Esophagus squamous epithelium (tissue), 5 donors: ENCODE measurements at regions not wholly inside any gene's neighbourhood (a gene's known extent, or its start where the extent isn't known, plus 50 kb on each side); places are given as distances from the start of the nearest gene placed in this dataset.

Experiments
- DNase-seq: peaks from one replicate; lab custom pipeline; 2025; lab: John Stamatoyannopoulos, UW
- H3K27ac ChIP-seq, 4 donors: fragments of 200-600 bp; sonication (generic); one replicate each; pipeline ENCODE4 v1.5.1; 2016 to 2019; ENCODE audit warnings: mild to moderate bottlenecking in 1 of 4
- H3K27me3 ChIP-seq, 4 donors: fragments of 200-600 bp; sonication (generic); 1 replicate in 3 of 4; 2 replicates in 1 of 4; pipeline versions ENCODE4 v1.5.1 to v1.6.0; 2017 to 2021; ENCODE audit warnings: antibody characterized with exemption in 1 of 4
- H3K36me3 ChIP-seq, 3 donors: fragments of 200-600 bp; sonication (generic); one replicate each; pipeline ENCODE4 v1.5.1; 2016 to 2019
- H3K4me1 ChIP-seq, 3 donors: fragments of 200-600 bp; sonication (generic); one replicate each; pipeline ENCODE4 v1.5.1; 2017 to 2019
- H3K4me3 ChIP-seq, 4 donors: fragments of 200-600 bp; sonication (generic); 1 replicate in 3 of 4; 2 replicates in 1 of 4; pipeline ENCODE4 v1.5.1; 2016 to 2019; ENCODE audit warnings: mild to moderate bottlenecking in 2 of 4, moderate library complexity in 1 of 4
- H3K9me3 ChIP-seq, 3 donors: fragments of 200-600 bp; sonication (generic); one replicate each; pipeline ENCODE4 v1.5.1; 2016 to 2019
- POLR2A ChIP-seq, 4 donors: fragments of 450-650 bp; IDR thresholded peaks; one replicate each; pipeline ENCODE4 v1.6.1; 2017; ENCODE audit warnings: antibody characterized with exemption in 4 of 4, mild to moderate bottlenecking in 4 of 4, moderate library complexity in 3 of 4
- WGBS, 2 donors: methylation state at CpG; one replicate each; pipeline ENCODE4 v1.1.5; 2018; 5-methylcytosine and 5-hydroxymethylcytosine counted together
- intact Hi-C: fragments of 100-400 bp; cut with DNase I; formaldehyde crosslinking; loops from one replicate; pipeline ENCODE4 v1.15.0; 2022
- TF ChIP-seq, protein P1 (sequence below), 6 experiments: fragments of 450-650 bp in 4 of 6; fragments of 200-600 bp in 2 of 6; sonication (generic) in 2 of 6; IDR thresholded peaks; one replicate each; pipeline ENCODE4 v1.5.1; 2016 to 2019; ENCODE audit warnings: antibody characterized with exemption in 6 of 6, mild to moderate bottlenecking in 4 of 6, moderate library complexity in 4 of 6
- donor health status: DM: yes; HTN: yes; CAD: no.

GRCh38 chr4:35164063-35164462, 1080.3 kb downstream of the ARAP2 start:
- H3K4me3 ChIP-seq = no peak overlapping the region
- 79 to 95% methylated on average over 1 of the region's 1 CpG for WGBS, 2 donors
- TF ChIP-seq, protein P1, sequence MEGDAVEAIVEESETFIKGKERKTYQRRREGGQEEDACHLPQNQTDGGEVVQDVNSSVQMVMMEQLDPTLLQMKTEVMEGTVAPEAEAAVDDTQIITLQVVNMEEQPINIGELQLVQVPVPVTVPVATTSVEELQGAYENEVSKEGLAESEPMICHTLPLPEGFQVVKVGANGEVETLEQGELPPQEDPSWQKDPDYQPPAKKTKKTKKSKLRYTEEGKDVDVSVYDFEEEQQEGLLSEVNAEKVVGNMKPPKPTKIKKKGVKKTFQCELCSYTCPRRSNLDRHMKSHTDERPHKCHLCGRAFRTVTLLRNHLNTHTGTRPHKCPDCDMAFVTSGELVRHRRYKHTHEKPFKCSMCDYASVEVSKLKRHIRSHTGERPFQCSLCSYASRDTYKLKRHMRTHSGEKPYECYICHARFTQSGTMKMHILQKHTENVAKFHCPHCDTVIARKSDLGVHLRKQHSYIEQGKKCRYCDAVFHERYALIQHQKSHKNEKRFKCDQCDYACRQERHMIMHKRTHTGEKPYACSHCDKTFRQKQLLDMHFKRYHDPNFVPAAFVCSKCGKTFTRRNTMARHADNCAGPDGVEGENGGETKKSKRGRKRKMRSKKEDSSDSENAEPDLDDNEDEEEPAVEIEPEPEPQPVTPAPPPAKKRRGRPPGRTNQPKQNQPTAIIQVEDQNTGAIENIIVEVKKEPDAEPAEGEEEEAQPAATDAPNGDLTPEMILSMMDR (IDR thresholded peaks at IDR 0.05) = no peak
- TF ChIP-seq POLR2A (IDR thresholded peaks at IDR 0.05) = no peak
- no peaks in the 10 kb centered on the region for H3K9me3 ChIP-seq
- DNase-seq = no peak
- H3K36me3 ChIP-seq = no peaks in the 10 kb centered on the region
- intact Hi-C loops = no loop called here
- H3K4me1 ChIP-seq = no peaks in the 10 kb centered on the region
- H3K27ac ChIP-seq = no peak overlapping the region
- no peaks in the 10 kb centered on the region for H3K27me3 ChIP-seq

GRCh38 chr4:35166466-35166865, 1077.8 kb downstream of the ARAP2 start:
- Histone ChIP-seq H3K27me3 (no peaks in the 10 kb centered on the region), H3K9me3 (no peaks in the 10 kb centered on the region), H3K4me3 (no peak overlapping the region), H3K27ac (no peak overlapping the region), H3K4me1 (no peaks in the 10 kb centered on the region), H3K36me3 (no peaks in the 10 kb centered on the region)
- no peak for TF ChIP-seq POLR2A (IDR thresholded peaks at IDR 0.05)
- TF ChIP-seq, protein P1 (IDR thresholded peaks at IDR 0.05) = no peak
- WGBS, 2 donors = 46 to 60% methylated on average over 5 of the region's 5 CpGs
- intact Hi-C loops = no loop called here
- no peak for DNase-seq

DNA sequence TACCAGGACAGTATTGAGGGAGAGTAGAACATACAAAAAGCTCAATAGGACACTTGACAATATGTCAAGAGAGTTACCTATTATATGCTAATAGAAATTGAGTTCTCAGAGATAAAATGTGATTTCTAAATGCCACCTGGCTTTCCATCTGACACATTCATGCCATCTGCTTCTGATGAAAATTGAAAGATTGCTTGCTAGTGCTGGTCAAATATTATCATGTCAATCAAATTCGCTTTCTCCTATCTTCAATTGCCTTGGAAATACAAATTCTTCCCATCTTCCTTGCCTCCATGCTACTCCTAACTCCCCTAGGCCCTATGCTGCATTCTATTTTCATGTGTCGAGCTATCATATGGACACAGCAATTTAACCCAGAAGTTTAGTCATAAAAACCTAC, 1076.9 kb downstream of the ARAP2 start:
- Histone ChIP-seq H3K4me3 (no peak overlapping the region), H3K36me3 (no peaks in the 10 kb centered on the region), H3K27me3 (no peaks in the 10 kb centered on the region), H3K9me3 (no peaks in the 10 kb centered on the region), H3K27ac (no peak overlapping the region), H3K4me1 (no peaks in the 10 kb centered on the region)
- DNase-seq = no peak
- WGBS, 2 donors = 46 to 66% methylated on average over 2 of the region's 2 CpGs
- intact Hi-C loops = no loop called here
- TF ChIP-seq POLR2A (IDR thresholded peaks at IDR 0.05) = no peak
- TF ChIP-seq, protein P1 (IDR thresholded peaks at IDR 0.05) = no peak

GRCh38 chr4:35175487-35175886, 1068.8 kb downstream of the ARAP2 start:
- H3K27ac ChIP-seq = no peak overlapping the region
- TF ChIP-seq, protein P1 (IDR thresholded peaks at IDR 0.05) = no peak
- no peak for TF ChIP-seq POLR2A (IDR thresholded peaks at IDR 0.05)
- no peak for DNase-seq
- H3K9me3 ChIP-seq = no peaks in the 10 kb centered on the region
- H3K27me3 ChIP-seq = no peaks in the 10 kb centered on the region
- no peaks in the 10 kb centered on the region for H3K4me1 ChIP-seq
- no peaks in the 10 kb centered on the region for H3K36me3 ChIP-seq
- intact Hi-C loops = no loop called here
- WGBS, 2 donors = 30 to 44% methylated on average over 4 of the region's 4 CpGs
- H3K4me3 ChIP-seq = no peak overlapping the region

DNA sequence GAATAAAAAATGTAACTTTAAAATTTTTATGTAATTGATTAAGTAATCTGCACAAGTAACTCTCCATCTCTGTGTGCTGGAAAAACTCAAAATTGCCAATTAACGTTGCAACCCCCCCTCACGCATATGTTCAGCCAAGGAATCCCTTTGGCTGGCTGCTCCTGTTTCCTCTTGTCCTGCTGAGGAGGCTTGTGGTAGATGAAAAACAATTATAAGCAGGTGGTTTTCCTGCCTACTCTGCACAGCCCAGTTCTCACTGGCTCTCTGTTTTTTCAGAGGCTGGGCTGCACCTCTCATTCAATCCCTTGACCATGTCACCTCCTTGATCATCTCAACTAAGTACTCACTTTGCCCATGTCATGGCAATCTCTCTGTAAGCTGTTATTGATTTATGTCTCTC, 1068.4 kb downstream of the ARAP2 start:
- Histone ChIP-seq H3K27ac (no peak overlapping the region), H3K4me3 (no peak overlapping the region), H3K9me3 (no peaks in the 10 kb centered on the region), H3K4me1 (no peaks in the 10 kb centered on the region), H3K27me3 (no peaks in the 10 kb centered on the region), H3K36me3 (no peaks in the 10 kb centered on the region)
- 29 to 30% methylated on average over 2 of the region's 2 CpGs for whole genome bisulfite sequencing, 2 donors
- TF ChIP-seq, protein P1 (IDR thresholded peaks at IDR 0.05) = no peak
- no peak for TF ChIP-seq POLR2A (IDR thresholded peaks at IDR 0.05)
- intact Hi-C loops = no loop called here
- DNase-seq = no peak
